ENCODE measurements at regions not wholly inside any gene's neighbourhood (a gene's known extent, or its start where the extent isn't known, plus 50 kb on each side); places are given as distances from the start of the nearest gene placed in this dataset.

GRCh38 chr3:22297436-22297835 lies 546.4 kb upstream of the ZNF385D start:
- no peak for ATAC-seq
- TF ChIP-seq CSDC2 (CRISPR knock-in tag; IDR thresholded peaks at IDR 0.05) (no peak), BACH2 (CRISPR knock-in tag; IDR thresholded peaks at IDR 0.05; ENCODE audit: borderline replicate concordance) (no peak), CSRNP3 (CRISPR knock-in tag; IDR thresholded peaks at IDR 0.05) (no peak), OSR1 (CRISPR knock-in tag; IDR thresholded peaks at IDR 0.05) (no peak), ZC3H10 (CRISPR knock-in tag; IDR thresholded peaks at IDR 0.05) (no peak), CREB5 (CRISPR knock-in tag; IDR thresholded peaks at IDR 0.05; ENCODE audit: low read depth) (no peak), TCF4 (CRISPR knock-in tag; IDR thresholded peaks at IDR 0.05; ENCODE audit: borderline replicate concordance) (no peak), ISL1 (CRISPR knock-in tag; IDR thresholded peaks at IDR 0.05) (no peak), ZNF70 (CRISPR knock-in tag; IDR thresholded peaks at IDR 0.05) (no peak), TSHZ2 (CRISPR knock-in tag; IDR thresholded peaks at IDR 0.05) (no peak), RARB (CRISPR knock-in tag; IDR thresholded peaks at IDR 0.05) (no peak), PPARA (CRISPR knock-in tag; IDR thresholded peaks at IDR 0.05; ENCODE audit: borderline replicate concordance) (no peak), ZFP30 (CRISPR knock-in tag; IDR thresholded peaks at IDR 0.05) (no peak)

DNA sequence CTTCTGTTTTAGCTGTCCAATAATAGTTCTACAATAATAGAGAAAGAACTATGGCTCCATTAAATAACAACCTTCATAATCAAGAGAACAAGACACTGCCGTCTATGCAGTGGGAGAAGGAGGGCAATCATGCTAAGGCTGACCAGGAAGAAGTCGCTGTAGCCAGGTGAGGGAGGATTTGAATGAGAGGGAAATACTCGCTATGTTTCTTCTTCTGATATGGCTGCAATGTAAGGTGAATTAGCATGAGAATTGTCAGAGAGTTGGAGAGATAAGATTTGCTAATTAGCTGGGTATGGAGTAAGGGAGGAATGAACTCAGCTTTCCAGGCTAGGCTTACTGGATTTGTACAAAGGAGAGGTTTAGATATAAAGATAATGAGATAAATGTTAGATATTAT lies 555.4 kb upstream of the ZNF385D start:
- TF ChIP-seq PPARA (CRISPR knock-in tag; IDR thresholded peaks at IDR 0.05; ENCODE audit: borderline replicate concordance) (no peak), OSR1 (CRISPR knock-in tag; IDR thresholded peaks at IDR 0.05) (no peak), RARB (CRISPR knock-in tag; IDR thresholded peaks at IDR 0.05) (no peak), CSDC2 (CRISPR knock-in tag; IDR thresholded peaks at IDR 0.05) (no peak), ARNTL (CRISPR knock-in tag; IDR thresholded peaks at IDR 0.05; ENCODE audit: borderline replicate concordance, low read depth) (no peak), CREB5 (CRISPR knock-in tag; IDR thresholded peaks at IDR 0.05; ENCODE audit: low read depth) (no peak), ESRRG (CRISPR knock-in tag; IDR thresholded peaks at IDR 0.05) (no peak), ZNF565 (CRISPR knock-in tag; conservative IDR thresholded peaks at IDR 0.05; ENCODE audit: low read depth) (no peak), ZC3H10 (CRISPR knock-in tag; IDR thresholded peaks at IDR 0.05) (no peak), TSHZ2 (CRISPR knock-in tag; IDR thresholded peaks at IDR 0.05) (no peak), ZNF8 (CRISPR knock-in tag; IDR thresholded peaks at IDR 0.05) (no peak)
- TF ChIP-seq, protein P1, sequence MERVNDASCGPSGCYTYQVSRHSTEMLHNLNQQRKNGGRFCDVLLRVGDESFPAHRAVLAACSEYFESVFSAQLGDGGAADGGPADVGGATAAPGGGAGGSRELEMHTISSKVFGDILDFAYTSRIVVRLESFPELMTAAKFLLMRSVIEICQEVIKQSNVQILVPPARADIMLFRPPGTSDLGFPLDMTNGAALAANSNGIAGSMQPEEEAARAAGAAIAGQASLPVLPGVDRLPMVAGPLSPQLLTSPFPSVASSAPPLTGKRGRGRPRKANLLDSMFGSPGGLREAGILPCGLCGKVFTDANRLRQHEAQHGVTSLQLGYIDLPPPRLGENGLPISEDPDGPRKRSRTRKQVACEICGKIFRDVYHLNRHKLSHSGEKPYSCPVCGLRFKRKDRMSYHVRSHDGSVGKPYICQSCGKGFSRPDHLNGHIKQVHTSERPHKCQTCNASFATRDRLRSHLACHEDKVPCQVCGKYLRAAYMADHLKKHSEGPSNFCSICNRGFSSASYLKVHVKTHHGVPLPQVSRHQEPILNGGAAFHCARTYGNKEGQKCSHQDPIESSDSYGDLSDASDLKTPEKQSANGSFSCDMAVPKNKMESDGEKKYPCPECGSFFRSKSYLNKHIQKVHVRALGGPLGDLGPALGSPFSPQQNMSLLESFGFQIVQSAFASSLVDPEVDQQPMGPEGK (CRISPR knock-in tag; IDR thresholded peaks at IDR 0.05; ENCODE audit: borderline replicate concordance) = no peak
- no peak for ATAC-seq

All from SK-N-SH treated with all-trans-retinoic acid at 6 μM for 48 hours (cell line).